ENCODE measurements at regions not wholly inside any gene's neighbourhood (a gene's known extent, or its start where the extent isn't known, plus 50 kb on each side); places are given as distances from the start of the nearest gene placed in this dataset.

- no peak for DNase-seq
Observed at GRCh38 chr4:124390861-124391260, 321.7 kb downstream of the ANKRD50 start.

- no peak for DNase-seq
Observed at GRCh38 chr4:124396333-124396732, 316.2 kb downstream of the ANKRD50 start.

- DNase-seq = no peak
Observed at GRCh38 chr4:124401606-124402005, 310.9 kb downstream of the ANKRD50 start.

- no peak for DNase-seq
Observed at GRCh38 chr4:124409044-124409443, 303.5 kb downstream of the ANKRD50 start.

GRCh38 chr4:124414276-124415040, 298.1 kb downstream of the ANKRD50 start:
- no peak for DNase-seq

- DNase-seq = no peak
Observed at GRCh38 chr4:124415146-124415545, 297.4 kb downstream of the ANKRD50 start.

- DNase-seq = no peak
Observed at GRCh38 chr4:124417371-124417770, 295.2 kb downstream of the ANKRD50 start.

- DNase-seq = no peak
Observed at GRCh38 chr4:124420166-124420695, 292.3 kb downstream of the ANKRD50 start.

GRCh38 chr4:124423160-124423559, 289.4 kb downstream of the ANKRD50 start:
- DNase-seq = no peak

GRCh38 chr4:124426279-124426678, 286.3 kb downstream of the ANKRD50 start:
- DNase-seq = no peak

- DNase-seq = no peak
Observed at GRCh38 chr4:124427095-124427767, 285.3 kb downstream of the ANKRD50 start.

GRCh38 chr4:124428648-124429047, 283.9 kb downstream of the ANKRD50 start:
- no peak for DNase-seq

GRCh38 chr4:124429746-124430250, 282.7 kb downstream of the ANKRD50 start:
- DNase-seq = no peak

- DNase-seq = no peak
Observed at GRCh38 chr4:124431653-124432192, 280.8 kb downstream of the ANKRD50 start.

- DNase-seq = no peak
Observed at GRCh38 chr4:124432500-124432899, 280.0 kb downstream of the ANKRD50 start.

GRCh38 chr4:124433044-124433443, 279.5 kb downstream of the ANKRD50 start:
- DNase-seq = no peak

- DNase-seq = no peak
Observed at GRCh38 chr4:124433500-124433899, 279.0 kb downstream of the ANKRD50 start.

GRCh38 chr4:124435274-124435950, 277.1 kb downstream of the ANKRD50 start:
- no peak for DNase-seq

- no peak for DNase-seq
Observed at GRCh38 chr4:124437853-124438495, 274.6 kb downstream of the ANKRD50 start.

- DNase-seq = no peak
Observed at GRCh38 chr4:124445071-124445470, 267.5 kb downstream of the ANKRD50 start.

GRCh38 chr4:124449881-124450280, 262.7 kb downstream of the ANKRD50 start:
- no peak for DNase-seq

- DNase-seq = no peak
Observed at GRCh38 chr4:124450851-124451250, 261.7 kb downstream of the ANKRD50 start.

Data from activated CD4-positive, alpha-beta T cell treated with anti-CD3 and anti-CD28 coated beads, Interleukin-2, amount 50 U/mL, for 16 hours (primary cell).